ENCODE measurements at regions not wholly inside any gene's neighbourhood (a gene's known extent, or its start where the extent isn't known, plus 50 kb on each side); places are given as distances from the start of the nearest gene placed in this dataset.

DNA sequence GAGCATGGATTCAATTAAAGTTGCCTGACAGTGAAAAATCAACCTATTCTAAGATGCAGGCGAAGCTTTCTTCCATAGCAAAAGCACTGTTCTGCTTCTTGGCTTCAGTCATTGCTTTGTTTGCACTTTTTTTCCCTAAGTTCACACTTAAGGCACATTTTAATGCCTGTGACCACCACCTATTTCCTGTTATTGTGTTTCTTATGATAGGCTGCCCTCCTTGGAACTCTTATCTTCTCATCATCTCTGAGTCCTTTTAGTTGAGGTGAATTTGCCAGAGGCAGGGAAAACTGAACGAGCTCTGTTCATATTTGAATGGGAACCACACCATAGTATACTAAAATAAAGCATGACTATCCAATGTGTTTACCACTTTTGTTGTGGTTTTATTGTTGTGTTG is 119.8 kb downstream of the SPCS3 start (continued):
- TF ChIP-seq, protein P1, sequence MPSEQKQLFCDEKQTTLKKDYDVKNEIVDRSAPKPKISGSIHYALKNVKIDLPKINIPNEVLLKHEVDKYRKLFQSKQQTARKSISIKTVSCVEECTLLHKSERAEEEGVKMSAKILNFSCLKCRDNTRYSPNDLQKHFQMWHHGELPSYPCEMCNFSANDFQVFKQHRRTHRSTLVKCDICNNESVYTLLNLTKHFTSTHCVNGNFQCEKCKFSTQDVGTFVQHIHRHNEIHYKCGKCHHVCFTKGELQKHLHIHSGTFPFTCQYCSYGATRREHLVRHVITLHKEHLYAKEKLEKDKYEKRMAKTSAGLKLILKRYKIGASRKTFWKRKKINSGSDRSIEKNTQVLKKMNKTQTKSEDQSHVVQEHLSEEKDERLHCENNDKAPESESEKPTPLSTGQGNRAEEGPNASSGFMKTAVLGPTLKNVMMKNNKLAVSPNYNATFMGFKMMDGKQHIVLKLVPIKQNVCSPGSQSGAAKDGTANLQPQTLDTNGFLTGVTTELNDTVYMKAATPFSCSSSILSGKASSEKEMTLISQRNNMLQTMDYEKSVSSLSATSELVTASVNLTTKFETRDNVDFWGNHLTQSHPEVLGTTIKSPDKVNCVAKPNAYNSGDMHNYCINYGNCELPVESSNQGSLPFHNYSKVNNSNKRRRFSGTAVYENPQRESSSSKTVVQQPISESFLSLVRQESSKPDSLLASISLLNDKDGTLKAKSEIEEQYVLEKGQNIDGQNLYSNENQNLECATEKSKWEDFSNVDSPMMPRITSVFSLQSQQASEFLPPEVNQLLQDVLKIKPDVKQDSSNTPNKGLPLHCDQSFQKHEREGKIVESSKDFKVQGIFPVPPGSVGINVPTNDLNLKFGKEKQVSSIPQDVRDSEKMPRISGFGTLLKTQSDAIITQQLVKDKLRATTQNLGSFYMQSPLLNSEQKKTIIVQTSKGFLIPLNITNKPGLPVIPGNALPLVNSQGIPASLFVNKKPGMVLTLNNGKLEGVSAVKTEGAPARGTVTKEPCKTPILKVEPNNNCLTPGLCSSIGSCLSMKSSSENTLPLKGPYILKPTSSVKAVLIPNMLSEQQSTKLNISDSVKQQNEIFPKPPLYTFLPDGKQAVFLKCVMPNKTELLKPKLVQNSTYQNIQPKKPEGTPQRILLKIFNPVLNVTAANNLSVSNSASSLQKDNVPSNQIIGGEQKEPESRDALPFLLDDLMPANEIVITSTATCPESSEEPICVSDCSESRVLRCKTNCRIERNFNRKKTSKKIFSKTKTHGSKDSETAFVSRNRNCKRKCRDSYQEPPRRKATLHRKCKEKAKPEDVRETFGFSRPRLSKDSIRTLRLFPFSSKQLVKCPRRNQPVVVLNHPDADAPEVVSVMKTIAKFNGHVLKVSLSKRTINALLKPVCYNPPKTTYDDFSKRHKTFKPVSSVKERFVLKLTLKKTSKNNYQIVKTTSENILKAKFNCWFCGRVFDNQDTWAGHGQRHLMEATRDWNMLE (tag by site-specific recombination; conservative IDR thresholded peaks at IDR 0.05; ENCODE audit: low read depth): no peak
- TF ChIP-seq ZNF223 (tag by site-specific recombination; IDR thresholded peaks at IDR 0.05): no peak
- TF ChIP-seq ZNF48 (tag by site-specific recombination; IDR thresholded peaks at IDR 0.05): no peak
- no peak for TF ChIP-seq ZNF366 (tag by site-specific recombination; conservative IDR thresholded peaks at IDR 0.05)

DNA sequence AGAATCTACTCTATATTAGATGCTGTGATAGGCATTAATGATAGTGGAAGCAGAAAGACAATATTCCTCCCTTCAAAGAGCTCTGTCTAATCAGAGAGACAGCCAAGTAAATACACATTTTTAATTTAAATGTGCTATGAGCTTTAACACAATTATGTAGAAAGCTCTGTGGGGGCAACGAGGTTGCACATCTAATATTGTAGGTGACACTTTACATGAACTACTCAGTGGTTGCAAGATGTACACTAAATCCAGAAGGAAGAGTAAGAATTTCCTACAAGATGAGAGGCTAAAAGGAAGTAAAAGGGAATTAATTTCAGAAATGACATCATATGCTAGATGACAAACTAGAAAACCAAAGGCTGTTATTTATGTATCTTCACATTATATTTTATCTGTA is 120.9 kb downstream of the SPCS3 start:
- H3K4me1 ChIP-seq (ENCODE audit: control insufficient read depth, insufficient read depth, low read length): no peaks in the 10 kb centered on the region
- H3K27ac ChIP-seq (ENCODE audit: extremely low read depth, low read depth, low read length): no peak overlapping the region
- no peaks in the 10 kb centered on the region for H3K9me3 ChIP-seq (ENCODE audit: control insufficient read depth, insufficient read depth, low read depth, low read length)
- ChIA-PET CTCF (no interaction called here), POLR2A (no interaction called here)
- no peaks in the 10 kb centered on the region for H3K36me3 ChIP-seq (ENCODE audit: control insufficient read depth in 2 of 2, insufficient read depth in 1 of 2, low read length in 2 of 2)
- H3K4me3 ChIP-seq (ENCODE audit: low read depth, low read length): no peak overlapping the region
- no peak for TF ChIP-seq ZNF549 (tag by site-specific recombination; IDR thresholded peaks at IDR 0.05)
- no peak for TF ChIP-seq IKZF3 (tag by site-specific recombination; IDR thresholded peaks at IDR 0.05)
- no peak for TF ChIP-seq ZNF16 (tag by site-specific recombination; IDR thresholded peaks at IDR 0.05; ENCODE audit: low read depth)
- TF ChIP-seq, protein P2, sequence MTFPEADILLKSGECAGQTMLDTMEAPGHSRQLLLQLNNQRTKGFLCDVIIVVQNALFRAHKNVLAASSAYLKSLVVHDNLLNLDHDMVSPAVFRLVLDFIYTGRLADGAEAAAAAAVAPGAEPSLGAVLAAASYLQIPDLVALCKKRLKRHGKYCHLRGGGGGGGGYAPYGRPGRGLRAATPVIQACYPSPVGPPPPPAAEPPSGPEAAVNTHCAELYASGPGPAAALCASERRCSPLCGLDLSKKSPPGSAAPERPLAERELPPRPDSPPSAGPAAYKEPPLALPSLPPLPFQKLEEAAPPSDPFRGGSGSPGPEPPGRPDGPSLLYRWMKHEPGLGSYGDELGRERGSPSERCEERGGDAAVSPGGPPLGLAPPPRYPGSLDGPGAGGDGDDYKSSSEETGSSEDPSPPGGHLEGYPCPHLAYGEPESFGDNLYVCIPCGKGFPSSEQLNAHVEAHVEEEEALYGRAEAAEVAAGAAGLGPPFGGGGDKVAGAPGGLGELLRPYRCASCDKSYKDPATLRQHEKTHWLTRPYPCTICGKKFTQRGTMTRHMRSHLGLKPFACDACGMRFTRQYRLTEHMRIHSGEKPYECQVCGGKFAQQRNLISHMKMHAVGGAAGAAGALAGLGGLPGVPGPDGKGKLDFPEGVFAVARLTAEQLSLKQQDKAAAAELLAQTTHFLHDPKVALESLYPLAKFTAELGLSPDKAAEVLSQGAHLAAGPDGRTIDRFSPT (tag by site-specific recombination; IDR thresholded peaks at IDR 0.05): no peak
- TF ChIP-seq ZNF155 (tag by site-specific recombination; IDR thresholded peaks at IDR 0.05): no peak
- no peak for TF ChIP-seq ZNF221 (tag by site-specific recombination; IDR thresholded peaks at IDR 0.05; ENCODE audit: borderline replicate concordance)
- no peak for TF ChIP-seq ZNF350 (tag by site-specific recombination; IDR thresholded peaks at IDR 0.05)
- no peak for TF ChIP-seq HOXA7 (CRISPR knock-in tag; IDR thresholded peaks at IDR 0.05; ENCODE audit: borderline replicate concordance)
- no peak for TF ChIP-seq ZBTB8A (tag by site-specific recombination; IDR thresholded peaks at IDR 0.05)
- TF ChIP-seq ZNF658 (tag by site-specific recombination; IDR thresholded peaks at IDR 0.05): no peak
- no peak for TF ChIP-seq ZNF2 (tag by site-specific recombination; IDR thresholded peaks at IDR 0.05)
- no peak for TF ChIP-seq ZNF747 (tag by site-specific recombination; IDR thresholded peaks at IDR 0.05)
- no peak for TF ChIP-seq ZNF561 (tag by site-specific recombination; IDR thresholded peaks at IDR 0.05; ENCODE audit: borderline replicate concordance)
- TF ChIP-seq, protein P3, sequence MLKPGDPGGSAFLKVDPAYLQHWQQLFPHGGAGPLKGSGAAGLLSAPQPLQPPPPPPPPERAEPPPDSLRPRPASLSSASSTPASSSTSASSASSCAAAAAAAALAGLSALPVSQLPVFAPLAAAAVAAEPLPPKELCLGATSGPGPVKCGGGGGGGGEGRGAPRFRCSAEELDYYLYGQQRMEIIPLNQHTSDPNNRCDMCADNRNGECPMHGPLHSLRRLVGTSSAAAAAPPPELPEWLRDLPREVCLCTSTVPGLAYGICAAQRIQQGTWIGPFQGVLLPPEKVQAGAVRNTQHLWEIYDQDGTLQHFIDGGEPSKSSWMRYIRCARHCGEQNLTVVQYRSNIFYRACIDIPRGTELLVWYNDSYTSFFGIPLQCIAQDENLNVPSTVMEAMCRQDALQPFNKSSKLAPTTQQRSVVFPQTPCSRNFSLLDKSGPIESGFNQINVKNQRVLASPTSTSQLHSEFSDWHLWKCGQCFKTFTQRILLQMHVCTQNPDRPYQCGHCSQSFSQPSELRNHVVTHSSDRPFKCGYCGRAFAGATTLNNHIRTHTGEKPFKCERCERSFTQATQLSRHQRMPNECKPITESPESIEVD (tag by site-specific recombination; IDR thresholded peaks at IDR 0.05): no peak
- no peak for TF ChIP-seq ZNF473 (tag by site-specific recombination; IDR thresholded peaks at IDR 0.05)
- TF ChIP-seq ZIC2 (tag by site-specific recombination; IDR thresholded peaks at IDR 0.05): no peak
